AG10803 (cell line): ENCODE measurements at regions not wholly inside any gene's neighbourhood (a gene's known extent, or its start where the extent isn't known, plus 50 kb on each side); places are given as distances from the start of the nearest gene placed in this dataset.

ENCODE experiments used
- DNase-seq: peaks from one replicate; pipeline ENCODE4 v3.0.0; 2010; ENCODE audit warnings: low read depth
- H3K4me3 ChIP-seq: 2 replicates; pipeline ENCODE4 v1.5.1; 2011; ENCODE audit warnings: mild to moderate bottlenecking, low read length, control low read depth
- TF ChIP-seq, protein P1 (sequence below): conservative IDR thresholded peaks from 2 replicates; pipeline ENCODE4 v1.5.1; 2011; ENCODE audit warnings: mild to moderate bottlenecking, low read length, control low read depth, inconsistent platforms

GRCh38 chr17:34166352-34166751 is 88.7 kb upstream of the CCL2 start:
- no peak overlapping the region for H3K4me3 ChIP-seq
- TF ChIP-seq, protein P1, sequence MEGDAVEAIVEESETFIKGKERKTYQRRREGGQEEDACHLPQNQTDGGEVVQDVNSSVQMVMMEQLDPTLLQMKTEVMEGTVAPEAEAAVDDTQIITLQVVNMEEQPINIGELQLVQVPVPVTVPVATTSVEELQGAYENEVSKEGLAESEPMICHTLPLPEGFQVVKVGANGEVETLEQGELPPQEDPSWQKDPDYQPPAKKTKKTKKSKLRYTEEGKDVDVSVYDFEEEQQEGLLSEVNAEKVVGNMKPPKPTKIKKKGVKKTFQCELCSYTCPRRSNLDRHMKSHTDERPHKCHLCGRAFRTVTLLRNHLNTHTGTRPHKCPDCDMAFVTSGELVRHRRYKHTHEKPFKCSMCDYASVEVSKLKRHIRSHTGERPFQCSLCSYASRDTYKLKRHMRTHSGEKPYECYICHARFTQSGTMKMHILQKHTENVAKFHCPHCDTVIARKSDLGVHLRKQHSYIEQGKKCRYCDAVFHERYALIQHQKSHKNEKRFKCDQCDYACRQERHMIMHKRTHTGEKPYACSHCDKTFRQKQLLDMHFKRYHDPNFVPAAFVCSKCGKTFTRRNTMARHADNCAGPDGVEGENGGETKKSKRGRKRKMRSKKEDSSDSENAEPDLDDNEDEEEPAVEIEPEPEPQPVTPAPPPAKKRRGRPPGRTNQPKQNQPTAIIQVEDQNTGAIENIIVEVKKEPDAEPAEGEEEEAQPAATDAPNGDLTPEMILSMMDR = no peak
- DNase-seq = no peak

DNA sequence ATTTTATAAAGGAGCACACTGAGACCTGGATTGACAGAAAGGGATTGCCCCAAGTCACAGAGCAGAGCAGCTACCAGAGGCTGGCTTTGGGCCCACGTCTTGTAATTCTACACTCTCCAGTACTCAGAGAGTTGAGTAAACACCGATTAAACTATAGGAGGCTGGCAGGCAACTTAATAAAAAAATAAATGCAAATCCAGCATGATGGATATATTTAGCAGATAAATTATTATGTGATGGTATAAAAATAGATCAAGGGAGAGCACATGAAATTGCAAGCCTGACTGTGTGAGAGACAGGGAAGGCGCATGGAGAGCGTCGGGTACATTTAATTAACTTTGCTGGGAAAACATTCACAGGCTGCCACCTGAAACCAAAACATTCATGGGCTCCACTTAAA is 87.7 kb upstream of the CCL2 start:
- H3K4me3 ChIP-seq = no peak overlapping the region
- DNase-seq = no peak
- TF ChIP-seq, protein P1 = no peak

DNA sequence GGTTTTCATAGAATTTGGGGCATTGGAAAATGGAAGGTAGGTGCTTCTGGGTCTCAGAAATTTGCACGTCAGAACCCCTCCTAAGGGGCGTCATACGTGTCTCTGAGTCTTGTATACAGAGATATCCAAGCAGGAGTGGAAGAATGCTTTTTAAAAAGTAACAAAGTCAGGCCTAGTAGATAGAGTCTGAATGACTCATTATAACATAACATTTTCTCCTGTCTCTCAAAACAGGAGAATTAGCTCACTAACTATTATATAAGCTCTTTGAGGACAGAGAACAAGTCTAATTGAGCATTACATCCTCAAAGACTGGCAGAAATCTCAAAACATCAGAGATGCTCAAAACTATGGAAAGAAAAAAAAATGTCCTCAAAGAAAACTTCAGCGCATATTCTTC is 86.1 kb upstream of the CCL2 start:
- no peak for DNase-seq
- no peak overlapping the region for H3K4me3 ChIP-seq
- TF ChIP-seq, protein P1 = no peak

- DNase-seq = no peak
- TF ChIP-seq, protein P1 = no peak
- no peak overlapping the region for H3K4me3 ChIP-seq
Measured at GRCh38 chr17:34169496-34169895, 85.6 kb upstream of the CCL2 start.

DNA sequence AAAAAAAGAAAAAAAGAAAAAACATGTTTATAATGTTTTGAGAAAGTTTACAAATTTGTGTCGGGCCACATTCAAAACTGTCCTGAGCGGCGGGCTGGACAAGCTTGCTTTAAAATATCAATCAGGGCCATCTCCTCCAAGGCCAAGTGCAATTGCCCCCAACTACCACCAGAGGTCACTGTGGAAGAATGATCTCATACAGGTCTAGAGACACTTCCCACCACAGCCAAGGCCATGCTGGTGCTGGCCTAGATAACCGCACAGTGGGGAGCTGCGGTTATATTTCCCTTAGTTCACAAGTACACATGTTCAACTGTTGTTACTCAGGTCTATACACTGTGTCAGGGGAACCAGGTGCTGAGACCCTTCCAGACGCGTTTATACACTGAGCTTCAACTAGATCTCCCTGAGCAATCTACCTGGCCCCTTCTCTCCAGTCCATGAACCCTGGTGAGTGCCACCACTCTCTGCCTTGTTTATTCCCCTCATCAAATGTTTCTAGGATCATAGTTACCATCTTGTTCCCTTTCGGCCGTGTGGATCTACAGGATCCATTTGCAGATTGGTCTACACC is 83.8 kb upstream of the CCL2 start:
- no peak overlapping the region for H3K4me3 ChIP-seq
- TF ChIP-seq, protein P1 = peak; percentile 91
- DNase-seq = peak; percentile 44

GRCh38 chr17:34172390-34172918 is 82.6 kb upstream of the CCL2 start:
- TF ChIP-seq, protein P1 = no peak
- no peak overlapping the region for H3K4me3 ChIP-seq
- no peak for DNase-seq

DNA sequence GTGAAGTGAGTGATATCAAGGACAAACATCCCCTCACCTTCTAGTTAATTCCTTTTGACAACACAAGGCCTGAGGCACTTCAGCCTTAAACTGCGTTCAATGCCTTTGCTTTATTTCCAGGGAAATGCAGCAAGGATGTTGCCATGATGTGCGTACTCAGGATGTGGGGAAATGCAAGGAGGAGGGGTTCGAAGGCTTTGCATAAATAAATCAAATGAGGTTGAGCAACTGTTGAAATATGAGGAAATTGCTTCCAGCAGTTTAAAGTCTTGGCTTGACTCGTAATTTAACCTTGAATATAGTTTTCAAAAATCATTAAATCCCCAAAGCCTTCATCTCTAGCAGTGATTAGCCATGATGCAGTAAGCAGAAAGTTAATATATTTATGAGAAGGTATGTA is 81.8 kb upstream of the CCL2 start:
- DNase-seq = peak; percentile 52
- no peak overlapping the region for H3K4me3 ChIP-seq
- TF ChIP-seq, protein P1 = no peak
